H1 (cell line): ENCODE measurements at regions not wholly inside any gene's neighbourhood (a gene's known extent, or its start where the extent isn't known, plus 50 kb on each side); places are given as distances from the start of the nearest gene placed in this dataset.

ENCODE experiments used
- TF ChIP-seq, protein P1 (sequence below): IDR thresholded peaks from 2 replicates; pipeline ENCODE4 v1.6.1; 2012; ENCODE audit warnings: low read length, inconsistent platforms
- TF ChIP-seq, protein P2 (sequence below): fragments of 300-600 bp; sonication (generic); IDR thresholded peaks from 2 replicates; pipeline ENCODE4 v1.7.1; 2012; ENCODE audit warnings: low read length, moderate library complexity, mild to moderate bottlenecking, inconsistent platforms; ENCODE audit not compliant: insufficient replicate concordance

DNA sequence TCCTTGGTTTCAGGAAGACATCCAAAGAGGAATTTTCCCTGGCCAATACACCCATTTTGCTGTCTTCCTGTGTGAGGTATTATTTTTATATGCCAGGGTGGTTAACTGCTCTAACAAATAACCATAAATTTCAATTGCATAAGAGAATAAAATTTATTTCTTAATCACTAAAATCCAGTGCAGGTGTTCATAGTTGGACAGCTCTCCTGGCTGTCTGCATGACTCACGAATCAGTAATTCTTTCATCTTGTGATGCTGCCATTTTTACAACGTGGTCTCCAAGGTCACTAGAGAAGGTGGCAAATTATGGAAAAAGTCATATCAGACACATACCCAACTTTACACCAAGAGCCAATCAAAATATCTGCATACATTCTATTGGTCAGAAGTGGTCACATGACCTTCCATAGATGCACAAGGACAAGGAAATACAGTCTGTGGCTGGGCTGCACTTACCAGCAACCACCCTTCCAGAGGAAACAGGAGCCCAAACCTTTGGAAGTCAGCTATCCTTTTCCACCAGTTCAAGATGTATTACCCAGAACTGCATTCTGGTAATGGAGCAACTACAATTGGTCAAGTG is 193.5 kb upstream of the PLEKHG7 start (continued):
- TF ChIP-seq, protein P1, sequence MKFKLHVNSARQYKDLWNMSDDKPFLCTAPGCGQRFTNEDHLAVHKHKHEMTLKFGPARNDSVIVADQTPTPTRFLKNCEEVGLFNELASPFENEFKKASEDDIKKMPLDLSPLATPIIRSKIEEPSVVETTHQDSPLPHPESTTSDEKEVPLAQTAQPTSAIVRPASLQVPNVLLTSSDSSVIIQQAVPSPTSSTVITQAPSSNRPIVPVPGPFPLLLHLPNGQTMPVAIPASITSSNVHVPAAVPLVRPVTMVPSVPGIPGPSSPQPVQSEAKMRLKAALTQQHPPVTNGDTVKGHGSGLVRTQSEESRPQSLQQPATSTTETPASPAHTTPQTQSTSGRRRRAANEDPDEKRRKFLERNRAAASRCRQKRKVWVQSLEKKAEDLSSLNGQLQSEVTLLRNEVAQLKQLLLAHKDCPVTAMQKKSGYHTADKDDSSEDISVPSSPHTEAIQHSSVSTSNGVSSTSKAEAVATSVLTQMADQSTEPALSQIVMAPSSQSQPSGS: no peak
- TF ChIP-seq, protein P2, sequence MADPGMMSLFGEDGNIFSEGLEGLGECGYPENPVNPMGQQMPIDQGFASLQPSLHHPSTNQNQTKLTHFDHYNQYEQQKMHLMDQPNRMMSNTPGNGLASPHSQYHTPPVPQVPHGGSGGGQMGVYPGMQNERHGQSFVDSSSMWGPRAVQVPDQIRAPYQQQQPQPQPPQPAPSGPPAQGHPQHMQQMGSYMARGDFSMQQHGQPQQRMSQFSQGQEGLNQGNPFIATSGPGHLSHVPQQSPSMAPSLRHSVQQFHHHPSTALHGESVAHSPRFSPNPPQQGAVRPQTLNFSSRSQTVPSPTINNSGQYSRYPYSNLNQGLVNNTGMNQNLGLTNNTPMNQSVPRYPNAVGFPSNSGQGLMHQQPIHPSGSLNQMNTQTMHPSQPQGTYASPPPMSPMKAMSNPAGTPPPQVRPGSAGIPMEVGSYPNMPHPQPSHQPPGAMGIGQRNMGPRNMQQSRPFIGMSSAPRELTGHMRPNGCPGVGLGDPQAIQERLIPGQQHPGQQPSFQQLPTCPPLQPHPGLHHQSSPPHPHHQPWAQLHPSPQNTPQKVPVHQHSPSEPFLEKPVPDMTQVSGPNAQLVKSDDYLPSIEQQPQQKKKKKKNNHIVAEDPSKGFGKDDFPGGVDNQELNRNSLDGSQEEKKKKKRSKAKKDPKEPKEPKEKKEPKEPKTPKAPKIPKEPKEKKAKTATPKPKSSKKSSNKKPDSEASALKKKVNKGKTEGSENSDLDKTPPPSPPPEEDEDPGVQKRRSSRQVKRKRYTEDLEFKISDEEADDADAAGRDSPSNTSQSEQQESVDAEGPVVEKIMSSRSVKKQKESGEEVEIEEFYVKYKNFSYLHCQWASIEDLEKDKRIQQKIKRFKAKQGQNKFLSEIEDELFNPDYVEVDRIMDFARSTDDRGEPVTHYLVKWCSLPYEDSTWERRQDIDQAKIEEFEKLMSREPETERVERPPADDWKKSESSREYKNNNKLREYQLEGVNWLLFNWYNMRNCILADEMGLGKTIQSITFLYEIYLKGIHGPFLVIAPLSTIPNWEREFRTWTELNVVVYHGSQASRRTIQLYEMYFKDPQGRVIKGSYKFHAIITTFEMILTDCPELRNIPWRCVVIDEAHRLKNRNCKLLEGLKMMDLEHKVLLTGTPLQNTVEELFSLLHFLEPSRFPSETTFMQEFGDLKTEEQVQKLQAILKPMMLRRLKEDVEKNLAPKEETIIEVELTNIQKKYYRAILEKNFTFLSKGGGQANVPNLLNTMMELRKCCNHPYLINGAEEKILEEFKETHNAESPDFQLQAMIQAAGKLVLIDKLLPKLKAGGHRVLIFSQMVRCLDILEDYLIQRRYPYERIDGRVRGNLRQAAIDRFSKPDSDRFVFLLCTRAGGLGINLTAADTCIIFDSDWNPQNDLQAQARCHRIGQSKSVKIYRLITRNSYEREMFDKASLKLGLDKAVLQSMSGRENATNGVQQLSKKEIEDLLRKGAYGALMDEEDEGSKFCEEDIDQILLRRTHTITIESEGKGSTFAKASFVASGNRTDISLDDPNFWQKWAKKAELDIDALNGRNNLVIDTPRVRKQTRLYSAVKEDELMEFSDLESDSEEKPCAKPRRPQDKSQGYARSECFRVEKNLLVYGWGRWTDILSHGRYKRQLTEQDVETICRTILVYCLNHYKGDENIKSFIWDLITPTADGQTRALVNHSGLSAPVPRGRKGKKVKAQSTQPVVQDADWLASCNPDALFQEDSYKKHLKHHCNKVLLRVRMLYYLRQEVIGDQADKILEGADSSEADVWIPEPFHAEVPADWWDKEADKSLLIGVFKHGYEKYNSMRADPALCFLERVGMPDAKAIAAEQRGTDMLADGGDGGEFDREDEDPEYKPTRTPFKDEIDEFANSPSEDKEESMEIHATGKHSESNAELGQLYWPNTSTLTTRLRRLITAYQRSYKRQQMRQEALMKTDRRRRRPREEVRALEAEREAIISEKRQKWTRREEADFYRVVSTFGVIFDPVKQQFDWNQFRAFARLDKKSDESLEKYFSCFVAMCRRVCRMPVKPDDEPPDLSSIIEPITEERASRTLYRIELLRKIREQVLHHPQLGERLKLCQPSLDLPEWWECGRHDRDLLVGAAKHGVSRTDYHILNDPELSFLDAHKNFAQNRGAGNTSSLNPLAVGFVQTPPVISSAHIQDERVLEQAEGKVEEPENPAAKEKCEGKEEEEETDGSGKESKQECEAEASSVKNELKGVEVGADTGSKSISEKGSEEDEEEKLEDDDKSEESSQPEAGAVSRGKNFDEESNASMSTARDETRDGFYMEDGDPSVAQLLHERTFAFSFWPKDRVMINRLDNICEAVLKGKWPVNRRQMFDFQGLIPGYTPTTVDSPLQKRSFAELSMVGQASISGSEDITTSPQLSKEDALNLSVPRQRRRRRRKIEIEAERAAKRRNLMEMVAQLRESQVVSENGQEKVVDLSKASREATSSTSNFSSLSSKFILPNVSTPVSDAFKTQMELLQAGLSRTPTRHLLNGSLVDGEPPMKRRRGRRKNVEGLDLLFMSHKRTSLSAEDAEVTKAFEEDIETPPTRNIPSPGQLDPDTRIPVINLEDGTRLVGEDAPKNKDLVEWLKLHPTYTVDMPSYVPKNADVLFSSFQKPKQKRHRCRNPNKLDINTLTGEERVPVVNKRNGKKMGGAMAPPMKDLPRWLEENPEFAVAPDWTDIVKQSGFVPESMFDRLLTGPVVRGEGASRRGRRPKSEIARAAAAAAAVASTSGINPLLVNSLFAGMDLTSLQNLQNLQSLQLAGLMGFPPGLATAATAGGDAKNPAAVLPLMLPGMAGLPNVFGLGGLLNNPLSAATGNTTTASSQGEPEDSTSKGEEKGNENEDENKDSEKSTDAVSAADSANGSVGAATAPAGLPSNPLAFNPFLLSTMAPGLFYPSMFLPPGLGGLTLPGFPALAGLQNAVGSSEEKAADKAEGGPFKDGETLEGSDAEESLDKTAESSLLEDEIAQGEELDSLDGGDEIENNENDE: no peak
